HL-60 (cell line): ENCODE measurements at regions not wholly inside any gene's neighbourhood (a gene's known extent, or its start where the extent isn't known, plus 50 kb on each side); places are given as distances from the start of the nearest gene placed in this dataset.

Experiments used
- TF ChIP-seq, protein P1 (sequence below): IDR thresholded peaks from one replicate; pipeline ENCODE4 v1.5.1; 2011; ENCODE audit warnings: low read length, control low read depth, inconsistent platforms; ENCODE audit not compliant: insufficient read depth
- TF ChIP-seq, protein P2 (sequence below): IDR thresholded peaks from 2 replicates; pipeline ENCODE4 v1.6.1; 2012; ENCODE audit warnings: low read depth; ENCODE audit not compliant: insufficient replicate concordance

DNA sequence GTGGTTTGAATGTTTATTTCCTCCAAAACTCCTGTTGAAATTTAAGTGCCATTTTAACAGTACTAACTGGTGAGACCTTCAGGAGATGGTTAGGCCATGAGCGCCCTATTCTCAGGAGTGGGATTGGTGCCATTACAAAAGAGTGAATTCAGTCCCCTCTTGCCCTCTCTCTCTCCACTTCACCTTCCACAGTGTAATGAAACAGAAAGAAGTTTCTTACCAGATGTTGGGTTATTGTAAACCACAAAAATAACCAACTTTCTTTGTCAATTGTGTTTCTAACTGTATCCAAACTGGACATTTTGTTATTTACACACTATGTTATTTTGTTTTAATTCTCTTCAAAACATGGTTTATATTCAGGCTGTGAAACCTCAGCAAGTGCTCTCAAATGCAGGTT is 1734.3 kb downstream of the PCDH7 start:
- TF ChIP-seq, protein P1, sequence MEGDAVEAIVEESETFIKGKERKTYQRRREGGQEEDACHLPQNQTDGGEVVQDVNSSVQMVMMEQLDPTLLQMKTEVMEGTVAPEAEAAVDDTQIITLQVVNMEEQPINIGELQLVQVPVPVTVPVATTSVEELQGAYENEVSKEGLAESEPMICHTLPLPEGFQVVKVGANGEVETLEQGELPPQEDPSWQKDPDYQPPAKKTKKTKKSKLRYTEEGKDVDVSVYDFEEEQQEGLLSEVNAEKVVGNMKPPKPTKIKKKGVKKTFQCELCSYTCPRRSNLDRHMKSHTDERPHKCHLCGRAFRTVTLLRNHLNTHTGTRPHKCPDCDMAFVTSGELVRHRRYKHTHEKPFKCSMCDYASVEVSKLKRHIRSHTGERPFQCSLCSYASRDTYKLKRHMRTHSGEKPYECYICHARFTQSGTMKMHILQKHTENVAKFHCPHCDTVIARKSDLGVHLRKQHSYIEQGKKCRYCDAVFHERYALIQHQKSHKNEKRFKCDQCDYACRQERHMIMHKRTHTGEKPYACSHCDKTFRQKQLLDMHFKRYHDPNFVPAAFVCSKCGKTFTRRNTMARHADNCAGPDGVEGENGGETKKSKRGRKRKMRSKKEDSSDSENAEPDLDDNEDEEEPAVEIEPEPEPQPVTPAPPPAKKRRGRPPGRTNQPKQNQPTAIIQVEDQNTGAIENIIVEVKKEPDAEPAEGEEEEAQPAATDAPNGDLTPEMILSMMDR: no peak
- TF ChIP-seq, protein P2, sequence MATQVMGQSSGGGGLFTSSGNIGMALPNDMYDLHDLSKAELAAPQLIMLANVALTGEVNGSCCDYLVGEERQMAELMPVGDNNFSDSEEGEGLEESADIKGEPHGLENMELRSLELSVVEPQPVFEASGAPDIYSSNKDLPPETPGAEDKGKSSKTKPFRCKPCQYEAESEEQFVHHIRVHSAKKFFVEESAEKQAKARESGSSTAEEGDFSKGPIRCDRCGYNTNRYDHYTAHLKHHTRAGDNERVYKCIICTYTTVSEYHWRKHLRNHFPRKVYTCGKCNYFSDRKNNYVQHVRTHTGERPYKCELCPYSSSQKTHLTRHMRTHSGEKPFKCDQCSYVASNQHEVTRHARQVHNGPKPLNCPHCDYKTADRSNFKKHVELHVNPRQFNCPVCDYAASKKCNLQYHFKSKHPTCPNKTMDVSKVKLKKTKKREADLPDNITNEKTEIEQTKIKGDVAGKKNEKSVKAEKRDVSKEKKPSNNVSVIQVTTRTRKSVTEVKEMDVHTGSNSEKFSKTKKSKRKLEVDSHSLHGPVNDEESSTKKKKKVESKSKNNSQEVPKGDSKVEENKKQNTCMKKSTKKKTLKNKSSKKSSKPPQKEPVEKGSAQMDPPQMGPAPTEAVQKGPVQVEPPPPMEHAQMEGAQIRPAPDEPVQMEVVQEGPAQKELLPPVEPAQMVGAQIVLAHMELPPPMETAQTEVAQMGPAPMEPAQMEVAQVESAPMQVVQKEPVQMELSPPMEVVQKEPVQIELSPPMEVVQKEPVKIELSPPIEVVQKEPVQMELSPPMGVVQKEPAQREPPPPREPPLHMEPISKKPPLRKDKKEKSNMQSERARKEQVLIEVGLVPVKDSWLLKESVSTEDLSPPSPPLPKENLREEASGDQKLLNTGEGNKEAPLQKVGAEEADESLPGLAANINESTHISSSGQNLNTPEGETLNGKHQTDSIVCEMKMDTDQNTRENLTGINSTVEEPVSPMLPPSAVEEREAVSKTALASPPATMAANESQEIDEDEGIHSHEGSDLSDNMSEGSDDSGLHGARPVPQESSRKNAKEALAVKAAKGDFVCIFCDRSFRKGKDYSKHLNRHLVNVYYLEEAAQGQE: no peak
